ENCODE measurements at regions not wholly inside any gene's neighbourhood (a gene's known extent, or its start where the extent isn't known, plus 50 kb on each side); places are given as distances from the start of the nearest gene placed in this dataset.

- TF ChIP-seq CTCF (conservative IDR thresholded peaks at IDR 0.05; ENCODE audit: low read depth, low read length) = no peak
- no peak for DNase-seq (ENCODE audit: low read depth)
- H3K4me3 ChIP-seq (ENCODE audit: low read length) = no peak overlapping the region
Observed at GRCh38 chr4:145414841-145415240, 66.8 kb upstream of the SMAD1 start.

GRCh38 chr4:145414226-145414625 lies 67.4 kb upstream of the SMAD1 start:
- DNase-seq (ENCODE audit: low read depth) = no peak
- no peak for TF ChIP-seq CTCF (conservative IDR thresholded peaks at IDR 0.05; ENCODE audit: low read depth, low read length)
- no peak overlapping the region for H3K4me3 ChIP-seq (ENCODE audit: low read length)

DNA sequence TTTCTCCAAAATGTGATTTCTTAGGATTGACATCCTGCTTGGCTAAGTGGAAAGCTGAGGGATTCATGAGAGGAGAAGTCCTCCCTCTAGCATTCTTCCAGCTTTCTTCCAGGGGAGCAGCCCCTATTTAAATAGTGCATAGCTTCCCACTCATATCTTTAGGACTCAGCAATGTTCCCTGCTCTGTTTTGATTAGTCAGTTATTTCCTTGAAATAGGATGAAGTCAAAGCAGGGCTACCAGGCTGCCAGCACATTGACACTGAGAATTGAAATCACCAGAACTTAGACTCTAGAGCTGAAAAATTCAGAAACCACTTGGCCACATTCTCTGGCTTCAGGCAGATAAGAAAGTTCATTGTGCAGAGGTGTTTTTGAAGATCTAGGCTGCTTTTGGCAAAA lies 74.7 kb upstream of the SMAD1 start:
- H3K4me3 ChIP-seq (ENCODE audit: low read length) = no peak overlapping the region
- no peak for TF ChIP-seq CTCF (conservative IDR thresholded peaks at IDR 0.05; ENCODE audit: low read depth, low read length)
- no peak for DNase-seq (ENCODE audit: low read depth)

GRCh38 chr4:145404761-145405160 lies 76.9 kb upstream of the SMAD1 start:
- no peak for DNase-seq (ENCODE audit: low read depth)
- no peak for TF ChIP-seq CTCF (conservative IDR thresholded peaks at IDR 0.05; ENCODE audit: low read depth, low read length)
- no peak overlapping the region for H3K4me3 ChIP-seq (ENCODE audit: low read length)

- TF ChIP-seq CTCF (conservative IDR thresholded peaks at IDR 0.05; ENCODE audit: low read depth, low read length) = no peak
- H3K4me3 ChIP-seq (ENCODE audit: low read length) = no peak overlapping the region
- DNase-seq (ENCODE audit: low read depth) = no peak
Observed at GRCh38 chr4:145396581-145396980, 85.1 kb upstream of the SMAD1 start.

DNA sequence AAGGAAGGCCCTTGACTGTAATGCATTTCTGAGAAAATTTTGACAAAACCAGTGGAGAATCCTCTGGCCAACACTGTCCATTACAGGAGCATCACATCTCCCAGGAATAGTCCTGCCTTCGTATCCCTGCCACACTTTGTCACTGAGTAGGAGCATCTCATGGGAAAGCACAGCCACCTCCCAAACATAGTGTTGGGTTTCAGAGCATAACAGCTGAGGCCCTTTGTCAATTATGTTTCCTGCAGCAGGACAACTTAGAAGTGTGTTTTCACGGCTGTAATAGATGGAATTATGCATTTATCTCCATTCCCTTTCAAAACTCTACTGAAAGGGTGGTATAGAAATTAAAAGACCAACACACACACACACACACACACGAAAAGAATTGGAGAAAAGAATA lies 91.1 kb upstream of the SMAD1 start:
- no peak for DNase-seq (ENCODE audit: low read depth)

DNA sequence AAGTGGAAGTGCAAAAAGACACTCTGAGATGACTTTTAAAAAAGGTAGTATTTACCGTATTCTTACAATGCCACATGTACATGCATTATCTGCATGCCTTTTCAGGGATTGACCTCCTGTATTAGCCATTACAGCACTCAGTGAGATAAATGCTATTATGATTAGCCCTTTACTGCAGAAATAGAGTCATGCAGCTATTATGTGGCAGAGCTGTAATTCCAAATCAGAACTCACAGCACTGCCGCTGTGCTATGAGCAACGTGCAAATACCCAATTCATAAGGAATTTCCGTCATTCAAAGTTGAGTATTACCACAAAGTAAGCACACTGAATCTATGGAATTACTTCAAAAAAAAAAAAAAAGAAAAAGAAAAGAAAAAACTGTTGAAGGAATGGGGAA lies 92.1 kb upstream of the SMAD1 start:
- no peak for DNase-seq (ENCODE audit: low read depth)
- TF ChIP-seq CTCF (conservative IDR thresholded peaks at IDR 0.05; ENCODE audit: low read depth, low read length) = no peak
- H3K4me3 ChIP-seq (ENCODE audit: low read length) = no peak overlapping the region

More for the DNA sequence above, 91.1 kb upstream of the SMAD1 start:
- no peak overlapping the region for H3K4me3 ChIP-seq (ENCODE audit: low read length)
- no peak for TF ChIP-seq CTCF (conservative IDR thresholded peaks at IDR 0.05; ENCODE audit: low read depth, low read length)

Measured in retinal pigment epithelial cell (primary cell).